Activated T-cell treated with anti-CD3 and anti-CD28 coated beads, Interleukin-2, amount 50 U/mL, for 24 hours (primary cell): ENCODE measurements at regions not wholly inside any gene's neighbourhood (a gene's known extent, or its start where the extent isn't known, plus 50 kb on each side); places are given as distances from the start of the nearest gene placed in this dataset.

Experiments
- DNase-seq: peaks from one replicate; pipeline ENCODE4 v3.0.0-alpha.2; 2020
- H3K27ac Mint-ChIP-seq: 2 replicates; pipeline ENCODE4 v1.8.0; 2020; ENCODE audit warnings: mild to moderate bottlenecking, mixed read lengths
- H3K27me3 Mint-ChIP-seq: 2 replicates; pipeline ENCODE4 v1.8.0; 2020; ENCODE audit warnings: mixed read lengths
- H3K36me3 Mint-ChIP-seq: 2 replicates; pipeline ENCODE4 v1.8.0; 2020; ENCODE audit warnings: low read depth, mixed read lengths
- H3K4me1 Mint-ChIP-seq: 2 replicates; pipeline ENCODE4 v1.8.0; 2020; ENCODE audit warnings: low read depth, mixed read lengths
- H3K4me3 Mint-ChIP-seq: 2 replicates; pipeline ENCODE4 v1.8.0; 2020; ENCODE audit warnings: mild to moderate bottlenecking, moderate library complexity, mixed read lengths
- H3K9me3 Mint-ChIP-seq: 2 replicates; pipeline ENCODE4 v1.8.0; 2020; ENCODE audit warnings: mixed read lengths

- no peak for DNase-seq
- H3K27ac Mint-ChIP-seq, result no peak overlapping the region
- H3K27me3 Mint-ChIP-seq, result peaks cover 21% of the 10 kb centered on the region
- no peaks in the 10 kb centered on the region for H3K4me1 Mint-ChIP-seq
- no peaks in the 10 kb centered on the region for H3K9me3 Mint-ChIP-seq
- no peak overlapping the region for H3K4me3 Mint-ChIP-seq
- H3K36me3 Mint-ChIP-seq, result no peaks in the 10 kb centered on the region
Measured at GRCh38 chr1:229888157-229888556, 178.9 kb upstream of the GALNT2 start.

GRCh38 chr1:229888561-229889001 is 178.5 kb upstream of the GALNT2 start:
- Mint-ChIP-seq H3K36me3 (no peaks in the 10 kb centered on the region), H3K27me3 (peaks cover 25% of the 10 kb centered on the region), H3K4me1 (no peaks in the 10 kb centered on the region), H3K27ac (no peak overlapping the region), H3K4me3 (no peak overlapping the region), H3K9me3 (no peaks in the 10 kb centered on the region)
- no peak for DNase-seq

- Mint-ChIP-seq H3K9me3 (no peaks in the 10 kb centered on the region), H3K4me3 (no peak overlapping the region), H3K36me3 (no peaks in the 10 kb centered on the region), H3K27me3 (peaks cover 30% of the 10 kb centered on the region), H3K27ac (no peak overlapping the region), H3K4me1 (no peaks in the 10 kb centered on the region)
- DNase-seq, result no peak
Measured at GRCh38 chr1:229889031-229889517, 178.0 kb upstream of the GALNT2 start.

- DNase-seq, result no peak
- no peaks in the 10 kb centered on the region for H3K36me3 Mint-ChIP-seq
- H3K4me1 Mint-ChIP-seq, result no peaks in the 10 kb centered on the region
- no peaks in the 10 kb centered on the region for H3K9me3 Mint-ChIP-seq
- no peak overlapping the region for H3K27ac Mint-ChIP-seq
- no peak overlapping the region for H3K4me3 Mint-ChIP-seq
- H3K27me3 Mint-ChIP-seq, result peaks cover 46% of the 10 kb centered on the region
Measured at GRCh38 chr1:229891227-229891626, 175.8 kb upstream of the GALNT2 start.

- no peak overlapping the region for H3K4me3 Mint-ChIP-seq
- no peaks in the 10 kb centered on the region for H3K4me1 Mint-ChIP-seq
- H3K9me3 Mint-ChIP-seq, result no peaks in the 10 kb centered on the region
- DNase-seq, result no peak
- H3K27me3 Mint-ChIP-seq, result peaks cover 55% of the 10 kb centered on the region
- no peak overlapping the region for H3K27ac Mint-ChIP-seq
- H3K36me3 Mint-ChIP-seq, result no peaks in the 10 kb centered on the region
Measured at GRCh38 chr1:229892515-229893117, 174.4 kb upstream of the GALNT2 start.

GRCh38 chr1:229893762-229894444 is 173.1 kb upstream of the GALNT2 start:
- Mint-ChIP-seq H3K36me3 (no peaks in the 10 kb centered on the region), H3K9me3 (no peaks in the 10 kb centered on the region), H3K4me1 (no peaks in the 10 kb centered on the region), H3K27me3 (peaks cover 62% of the 10 kb centered on the region), H3K4me3 (no peak overlapping the region), H3K27ac (no peak overlapping the region)
- no peak for DNase-seq

- Mint-ChIP-seq H3K27ac (no peak overlapping the region), H3K4me3 (no peak overlapping the region), H3K36me3 (no peaks in the 10 kb centered on the region), H3K9me3 (no peaks in the 10 kb centered on the region), H3K27me3 (peaks cover 57% of the 10 kb centered on the region), H3K4me1 (no peaks in the 10 kb centered on the region)
- DNase-seq, result no peak
Measured at GRCh38 chr1:229894532-229894931, 172.5 kb upstream of the GALNT2 start.

GRCh38 chr1:229895605-229896004 is 171.4 kb upstream of the GALNT2 start:
- Mint-ChIP-seq H3K36me3 (no peaks in the 10 kb centered on the region), H3K4me3 (no peak overlapping the region), H3K27me3 (peaks cover 62% of the 10 kb centered on the region), H3K27ac (no peak overlapping the region), H3K9me3 (no peaks in the 10 kb centered on the region), H3K4me1 (no peaks in the 10 kb centered on the region)
- no peak for DNase-seq

GRCh38 chr1:229896306-229896705 is 170.7 kb upstream of the GALNT2 start:
- Mint-ChIP-seq H3K9me3 (peaks cover 3% of the 10 kb centered on the region), H3K36me3 (no peaks in the 10 kb centered on the region), H3K4me3 (no peak overlapping the region), H3K4me1 (no peaks in the 10 kb centered on the region), H3K27me3 (peaks cover 62% of the 10 kb centered on the region), H3K27ac (no peak overlapping the region)
- no peak for DNase-seq

- H3K4me1 Mint-ChIP-seq, result no peaks in the 10 kb centered on the region
- peaks cover 3% of the 10 kb centered on the region for H3K9me3 Mint-ChIP-seq
- no peak overlapping the region for H3K4me3 Mint-ChIP-seq
- H3K27me3 Mint-ChIP-seq, result peaks cover 67% of the 10 kb centered on the region
- H3K27ac Mint-ChIP-seq, result no peak overlapping the region
- DNase-seq, result no peak
- no peaks in the 10 kb centered on the region for H3K36me3 Mint-ChIP-seq
Measured at GRCh38 chr1:229896861-229897260, 170.2 kb upstream of the GALNT2 start.

GRCh38 chr1:229897501-229897900 is 169.5 kb upstream of the GALNT2 start:
- no peaks in the 10 kb centered on the region for H3K4me1 Mint-ChIP-seq
- H3K9me3 Mint-ChIP-seq, result peaks cover 3% of the 10 kb centered on the region
- no peak for DNase-seq
- H3K27ac Mint-ChIP-seq, result no peak overlapping the region
- H3K4me3 Mint-ChIP-seq, result no peak overlapping the region
- H3K36me3 Mint-ChIP-seq, result no peaks in the 10 kb centered on the region
- peaks cover 71% of the 10 kb centered on the region for H3K27me3 Mint-ChIP-seq

GRCh38 chr1:229900220-229900619 is 166.8 kb upstream of the GALNT2 start:
- H3K36me3 Mint-ChIP-seq, result no peaks in the 10 kb centered on the region
- no peak overlapping the region for H3K4me3 Mint-ChIP-seq
- H3K4me1 Mint-ChIP-seq, result no peaks in the 10 kb centered on the region
- H3K27me3 Mint-ChIP-seq, result peaks cover 54% of the 10 kb centered on the region
- H3K27ac Mint-ChIP-seq, result no peak overlapping the region
- peaks cover 3% of the 10 kb centered on the region for H3K9me3 Mint-ChIP-seq
- no peak for DNase-seq

GRCh38 chr1:229905031-229905545 is 161.9 kb upstream of the GALNT2 start:
- H3K27ac Mint-ChIP-seq, result no peak overlapping the region
- no peaks in the 10 kb centered on the region for H3K36me3 Mint-ChIP-seq
- no peak overlapping the region for H3K4me3 Mint-ChIP-seq
- H3K9me3 Mint-ChIP-seq, result peaks cover 3% of the 10 kb centered on the region
- DNase-seq, result no peak
- peaks cover 54% of the 10 kb centered on the region for H3K27me3 Mint-ChIP-seq
- H3K4me1 Mint-ChIP-seq, result no peaks in the 10 kb centered on the region

GRCh38 chr1:229905652-229906051 is 161.4 kb upstream of the GALNT2 start:
- Mint-ChIP-seq H3K36me3 (no peaks in the 10 kb centered on the region), H3K27ac (no peak overlapping the region), H3K4me1 (no peaks in the 10 kb centered on the region), H3K9me3 (peaks cover 3% of the 10 kb centered on the region), H3K27me3 (peaks cover 52% of the 10 kb centered on the region), H3K4me3 (no peak overlapping the region)
- no peak for DNase-seq

GRCh38 chr1:229907884-229908638 is 159.0 kb upstream of the GALNT2 start:
- no peak overlapping the region for H3K4me3 Mint-ChIP-seq
- H3K27me3 Mint-ChIP-seq, result peaks cover 59% of the 10 kb centered on the region

More at GRCh38 chr1:229907884-229908638, 159.0 kb upstream of the GALNT2 start:
- Mint-ChIP-seq H3K4me1 (no peaks in the 10 kb centered on the region), H3K36me3 (no peaks in the 10 kb centered on the region), H3K9me3 (no peaks in the 10 kb centered on the region), H3K27ac (no peak overlapping the region)
- DNase-seq, result no peak
